ENCODE measurements at regions not wholly inside any gene's neighbourhood (a gene's known extent, or its start where the extent isn't known, plus 50 kb on each side); places are given as distances from the start of the nearest gene placed in this dataset.

DNA sequence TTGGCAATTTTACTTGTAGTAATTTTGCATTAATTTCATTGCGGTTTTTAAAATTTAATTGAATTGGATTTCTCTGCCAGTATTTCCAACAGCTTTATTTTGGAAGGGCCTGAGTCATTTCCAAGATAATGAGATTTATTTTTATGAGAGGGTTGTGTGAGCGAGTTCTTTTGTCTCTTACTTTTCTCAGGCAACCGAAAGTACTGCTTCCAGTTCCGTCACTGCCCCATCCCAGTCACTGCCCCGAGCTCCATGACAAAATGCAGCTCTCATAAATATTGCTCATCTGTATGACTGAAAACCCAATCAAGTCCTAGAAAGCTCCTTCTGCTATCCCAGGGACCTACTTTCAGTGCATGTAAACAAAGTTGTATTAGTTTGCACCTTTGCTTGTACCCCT is 468.4 kb upstream of the SEMA3D start:
- no peak for TF ChIP-seq ZFX (IDR thresholded peaks at IDR 0.05; ENCODE audit: borderline replicate concordance)
- TF ChIP-seq, protein P1, sequence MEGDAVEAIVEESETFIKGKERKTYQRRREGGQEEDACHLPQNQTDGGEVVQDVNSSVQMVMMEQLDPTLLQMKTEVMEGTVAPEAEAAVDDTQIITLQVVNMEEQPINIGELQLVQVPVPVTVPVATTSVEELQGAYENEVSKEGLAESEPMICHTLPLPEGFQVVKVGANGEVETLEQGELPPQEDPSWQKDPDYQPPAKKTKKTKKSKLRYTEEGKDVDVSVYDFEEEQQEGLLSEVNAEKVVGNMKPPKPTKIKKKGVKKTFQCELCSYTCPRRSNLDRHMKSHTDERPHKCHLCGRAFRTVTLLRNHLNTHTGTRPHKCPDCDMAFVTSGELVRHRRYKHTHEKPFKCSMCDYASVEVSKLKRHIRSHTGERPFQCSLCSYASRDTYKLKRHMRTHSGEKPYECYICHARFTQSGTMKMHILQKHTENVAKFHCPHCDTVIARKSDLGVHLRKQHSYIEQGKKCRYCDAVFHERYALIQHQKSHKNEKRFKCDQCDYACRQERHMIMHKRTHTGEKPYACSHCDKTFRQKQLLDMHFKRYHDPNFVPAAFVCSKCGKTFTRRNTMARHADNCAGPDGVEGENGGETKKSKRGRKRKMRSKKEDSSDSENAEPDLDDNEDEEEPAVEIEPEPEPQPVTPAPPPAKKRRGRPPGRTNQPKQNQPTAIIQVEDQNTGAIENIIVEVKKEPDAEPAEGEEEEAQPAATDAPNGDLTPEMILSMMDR (IDR thresholded peaks at IDR 0.05) = no peak
- no peak overlapping the region for H3K27ac ChIP-seq

DNA sequence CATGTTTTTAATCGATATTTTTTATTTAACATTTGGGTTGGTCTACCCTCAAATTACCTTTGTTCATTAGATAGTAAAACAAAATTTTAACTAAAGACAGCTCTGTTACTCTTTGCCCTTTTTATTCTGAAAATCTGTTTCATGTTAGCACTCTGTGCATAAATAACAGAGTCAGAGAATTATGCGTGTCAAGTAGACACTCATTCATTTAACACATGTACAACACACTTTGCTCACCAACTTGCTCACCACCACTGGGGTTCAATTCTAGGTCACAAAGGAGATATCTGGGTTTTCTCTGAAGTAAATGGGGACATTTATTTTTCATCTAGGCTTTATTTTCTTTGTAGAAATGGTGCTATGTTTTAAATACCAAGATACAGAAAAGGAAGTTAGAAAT is 457.4 kb upstream of the SEMA3D start:
- no peak overlapping the region for H3K27ac ChIP-seq
- no peak for TF ChIP-seq ZFX (IDR thresholded peaks at IDR 0.05; ENCODE audit: borderline replicate concordance)
- TF ChIP-seq, protein P1 (IDR thresholded peaks at IDR 0.05) = no peak

DNA sequence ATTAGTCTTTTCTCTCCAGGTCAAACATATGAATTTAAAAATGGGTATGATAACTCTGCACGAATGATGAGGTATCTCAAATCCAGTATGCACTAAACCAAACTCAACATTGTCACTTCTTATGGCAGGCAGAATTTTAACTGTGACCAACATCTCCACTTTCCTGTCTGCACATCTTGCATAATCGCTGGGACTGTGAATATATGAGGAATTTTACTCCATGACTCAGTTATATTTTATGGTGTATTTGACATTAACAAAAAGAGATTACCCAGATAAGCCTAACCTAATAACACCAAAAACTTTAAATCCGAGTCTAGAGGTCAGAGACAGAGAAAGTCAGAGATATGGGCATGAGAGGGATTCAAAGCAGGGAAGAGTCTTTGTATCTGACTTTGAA is 454.5 kb upstream of the SEMA3D start:
- no peak overlapping the region for H3K27ac ChIP-seq
- TF ChIP-seq, protein P1 (IDR thresholded peaks at IDR 0.05) = no peak
- no peak for TF ChIP-seq ZFX (IDR thresholded peaks at IDR 0.05; ENCODE audit: borderline replicate concordance)

DNA sequence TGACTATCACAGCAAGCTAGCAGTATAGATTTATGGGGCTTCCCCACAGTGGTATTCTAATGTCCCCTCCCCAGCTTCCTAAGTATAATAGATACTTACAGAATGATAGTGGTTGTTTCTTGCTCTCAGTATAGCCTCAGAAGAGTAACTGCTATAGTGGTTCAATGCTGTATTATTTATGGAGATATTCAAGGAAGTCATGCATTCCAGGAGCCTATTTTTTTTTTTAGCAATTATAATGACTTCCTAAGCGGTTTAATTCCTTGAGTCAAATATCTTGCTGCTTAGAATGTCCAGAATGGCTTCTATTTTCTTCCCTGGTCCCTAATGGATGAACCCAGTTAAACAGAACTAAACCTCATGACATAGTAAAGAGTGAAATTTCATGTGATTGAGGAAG is 451.5 kb upstream of the SEMA3D start:
- no peak for TF ChIP-seq ZFX (IDR thresholded peaks at IDR 0.05; ENCODE audit: borderline replicate concordance)
- TF ChIP-seq, protein P1 (IDR thresholded peaks at IDR 0.05) = no peak
- no peak overlapping the region for H3K27ac ChIP-seq

DNA sequence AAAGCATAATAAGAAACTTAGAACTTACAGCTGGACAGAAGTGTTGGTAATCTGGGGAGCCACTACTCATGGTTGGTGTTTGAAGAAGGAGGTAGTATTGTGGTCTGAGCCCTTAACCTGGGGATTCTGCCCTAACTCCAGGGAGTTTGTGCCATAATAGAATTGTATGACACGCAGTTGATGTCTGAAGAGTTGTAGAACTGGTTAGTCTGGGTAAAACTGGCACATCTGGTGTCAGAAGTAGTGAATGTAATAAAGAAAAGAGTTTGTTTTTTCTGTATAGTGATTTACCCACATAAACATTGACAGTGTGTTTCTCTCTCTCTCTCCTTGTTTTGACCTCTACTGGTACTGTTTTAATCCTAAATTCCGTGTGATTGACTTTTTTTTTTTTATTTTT is 448.1 kb upstream of the SEMA3D start:
- no peak for TF ChIP-seq ZFX (IDR thresholded peaks at IDR 0.05; ENCODE audit: borderline replicate concordance)
- TF ChIP-seq, protein P1 (IDR thresholded peaks at IDR 0.05) = no peak

DNA sequence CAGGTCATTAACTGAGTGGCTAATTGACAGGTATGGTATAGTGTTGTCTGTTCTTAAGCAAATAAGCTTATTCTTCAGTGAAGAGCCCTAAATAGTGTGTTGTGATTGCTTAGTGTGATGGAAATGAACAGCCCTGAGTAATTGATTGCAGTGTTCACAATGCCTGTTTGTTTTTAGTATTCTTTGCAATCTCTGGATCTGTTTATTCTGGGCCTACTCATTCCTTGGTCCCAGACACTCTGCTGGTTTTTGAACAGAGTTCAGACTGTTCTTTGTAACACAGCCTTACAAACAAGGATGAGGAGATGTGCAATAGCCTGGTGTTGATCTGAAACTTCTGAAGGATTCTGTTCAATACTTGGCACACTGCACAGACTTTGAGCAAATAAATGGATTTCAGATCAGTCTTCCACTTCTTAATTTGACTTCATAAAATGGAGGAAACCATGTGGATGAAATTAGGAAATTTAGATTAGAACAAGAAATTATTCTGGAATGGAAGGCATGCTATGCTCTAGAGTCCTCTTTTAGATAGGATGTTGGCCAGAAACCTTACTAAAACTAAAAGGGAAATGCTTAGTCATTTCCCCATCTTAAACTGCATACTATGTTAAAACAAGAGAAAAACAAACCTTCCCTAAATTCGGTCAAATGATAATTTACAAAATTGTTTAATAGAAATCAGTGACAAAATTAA is 444.2 kb upstream of the SEMA3D start:
- no peak overlapping the region for H3K27ac ChIP-seq
- TF ChIP-seq ZFX (IDR thresholded peaks at IDR 0.05; ENCODE audit: borderline replicate concordance) = no peak

More for the DNA sequence above, 448.1 kb upstream of the SEMA3D start:
- H3K27ac ChIP-seq = no peak overlapping the region

DNA sequence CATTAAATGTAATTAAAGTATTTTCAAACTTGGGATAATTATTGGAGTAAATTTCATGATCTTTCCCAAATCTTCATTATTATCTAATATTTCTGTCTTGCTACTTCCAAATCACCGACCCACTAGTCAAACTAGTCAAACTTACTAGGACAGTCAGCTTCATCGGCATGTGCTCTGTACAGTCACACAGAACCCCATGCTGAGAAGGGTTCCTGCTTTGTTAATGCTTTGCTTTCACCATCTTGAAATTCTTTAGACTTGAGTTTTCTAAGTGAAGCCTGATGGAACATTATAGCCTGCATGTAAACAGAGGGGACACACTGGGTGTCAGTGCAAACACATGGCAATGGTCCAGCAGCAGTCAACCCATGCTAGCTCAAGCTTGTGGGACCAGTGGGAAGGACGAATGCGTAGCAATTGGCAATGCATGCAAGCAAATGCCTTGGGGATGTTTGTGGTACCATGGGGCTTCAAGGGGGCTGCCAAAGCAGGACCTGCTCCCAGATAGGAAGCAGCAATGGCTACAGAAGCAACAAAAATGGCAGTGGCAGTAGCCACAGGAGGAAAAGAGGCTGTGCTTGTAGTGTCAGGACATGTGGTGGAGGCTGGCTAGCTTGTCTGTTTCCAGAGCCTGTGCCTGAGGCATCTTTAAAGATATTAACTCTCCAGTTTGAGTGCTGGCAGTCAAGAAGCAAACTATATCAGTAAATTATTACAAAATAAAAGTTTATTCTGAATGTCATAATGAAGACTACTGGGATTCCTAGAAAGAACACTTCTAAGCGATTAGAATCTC is 441.1 kb upstream of the SEMA3D start:
- TF ChIP-seq, protein P1 (IDR thresholded peaks at IDR 0.05) = no peak
- no peak for TF ChIP-seq ZFX (IDR thresholded peaks at IDR 0.05; ENCODE audit: borderline replicate concordance)
- H3K27ac ChIP-seq = no peak overlapping the region
